Muscle of arm (tissue), 1 donor: ENCODE measurements at regions not wholly inside any gene's neighbourhood (a gene's known extent, or its start where the extent isn't known, plus 50 kb on each side); places are given as distances from the start of the nearest gene placed in this dataset.
"Not testable (repeated sequence)": the region's sequence is repeated elsewhere in the genome, so short reads cannot be mapped to it uniquely, and the experiment has no call there.

ENCODE experiments used
- DNase-seq: peaks from one replicate; pipeline ENCODE4 v3.0.0-alpha.2; 2013

DNA sequence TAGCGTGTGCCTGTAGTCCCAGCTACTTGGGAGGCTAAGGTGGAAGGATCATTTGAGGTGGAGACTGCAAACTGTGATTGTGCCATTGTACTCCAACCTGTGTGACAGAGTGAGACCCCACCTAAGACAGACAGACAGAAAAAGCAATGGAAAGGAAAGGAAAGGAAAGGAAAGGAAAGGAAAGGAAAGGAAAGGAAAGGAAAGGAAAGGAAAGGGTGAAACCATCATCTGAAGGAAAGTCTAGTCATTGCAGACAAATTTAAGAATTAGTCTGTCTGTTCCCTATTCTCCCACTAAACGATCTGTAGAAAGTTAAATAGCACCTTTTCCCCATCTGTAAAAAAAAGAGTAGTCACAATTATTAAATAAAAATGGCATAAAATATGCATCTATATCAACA is 91.1 kb upstream of the SKAP2 start:
- DNase-seq: no peak

DNA sequence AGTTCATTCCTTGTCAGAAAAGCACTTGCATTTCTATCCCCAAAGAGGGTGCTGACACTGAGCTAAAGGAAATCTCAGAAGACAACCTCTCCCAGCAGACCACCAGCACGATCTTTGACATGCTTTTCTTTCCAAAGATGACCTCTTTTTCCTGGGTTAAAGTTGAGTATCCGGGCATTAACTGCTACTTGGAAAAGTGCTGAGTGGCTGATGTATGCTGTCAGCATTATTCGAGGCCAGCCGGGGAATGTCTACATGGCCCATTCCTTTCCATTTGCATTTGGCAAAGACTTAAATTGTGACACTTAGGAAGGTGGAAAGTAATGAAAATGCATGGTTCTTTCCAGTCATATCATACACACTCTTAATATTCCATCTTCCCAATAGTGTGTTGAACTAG is 90.6 kb upstream of the SKAP2 start:
- DNase-seq: no peak

- DNase-seq: no peak
These were observed 87.1 kb upstream of the SKAP2 start for GRCh38 chr7:26951407-26951950.

- DNase-seq: no peak
These were observed 86.5 kb upstream of the SKAP2 start for GRCh38 chr7:26950889-26951288.

GRCh38 chr7:26949319-26949718 is 84.9 kb upstream of the SKAP2 start:
- DNase-seq: no peak

GRCh38 chr7:26948617-26949118 is 84.3 kb upstream of the SKAP2 start:
- DNase-seq: no peak

GRCh38 chr7:26944501-26945358 is 80.3 kb upstream of the SKAP2 start:
- DNase-seq: no peak

DNA sequence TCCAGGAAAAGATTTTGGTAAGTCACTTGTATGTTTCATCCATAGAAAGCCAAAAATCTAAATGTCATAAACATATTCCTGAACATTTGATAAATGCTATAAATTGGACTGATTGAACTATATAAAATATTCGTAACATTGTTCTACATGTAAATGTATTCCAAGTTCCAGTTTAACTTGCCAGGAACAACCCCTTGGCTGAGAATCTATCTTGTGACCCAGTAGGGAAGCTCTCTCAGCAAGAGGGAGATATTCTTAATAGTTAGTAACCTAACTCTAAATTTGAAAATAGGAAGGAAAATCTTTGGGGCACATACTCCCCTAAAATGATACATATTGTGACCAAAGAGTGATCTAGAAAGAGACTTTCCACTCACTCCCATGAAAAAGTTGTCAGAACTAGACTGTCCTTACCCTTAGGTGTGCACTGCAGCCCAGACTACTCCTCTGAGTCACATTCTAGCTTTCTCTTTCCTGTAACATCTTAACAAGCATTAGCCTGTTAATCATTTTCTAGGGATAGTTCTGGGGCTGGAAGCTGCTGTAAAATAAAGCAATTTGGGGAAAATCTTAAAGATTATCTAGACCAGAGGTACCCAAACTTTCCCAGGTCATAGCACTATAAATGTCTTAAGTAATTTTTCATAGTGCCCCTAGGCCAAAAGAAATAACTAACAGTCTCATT is 73.7 kb upstream of the SKAP2 start:
- peak; percentile 26 for DNase-seq

- no peak for DNase-seq
These were observed 72.9 kb upstream of the SKAP2 start for GRCh38 chr7:26937306-26937705.

GRCh38 chr7:26932616-26933015 is 68.2 kb upstream of the SKAP2 start:
- DNase-seq: not testable (repeated sequence)

GRCh38 chr7:26930845-26931244 is 66.5 kb upstream of the SKAP2 start:
- no peak for DNase-seq

DNA sequence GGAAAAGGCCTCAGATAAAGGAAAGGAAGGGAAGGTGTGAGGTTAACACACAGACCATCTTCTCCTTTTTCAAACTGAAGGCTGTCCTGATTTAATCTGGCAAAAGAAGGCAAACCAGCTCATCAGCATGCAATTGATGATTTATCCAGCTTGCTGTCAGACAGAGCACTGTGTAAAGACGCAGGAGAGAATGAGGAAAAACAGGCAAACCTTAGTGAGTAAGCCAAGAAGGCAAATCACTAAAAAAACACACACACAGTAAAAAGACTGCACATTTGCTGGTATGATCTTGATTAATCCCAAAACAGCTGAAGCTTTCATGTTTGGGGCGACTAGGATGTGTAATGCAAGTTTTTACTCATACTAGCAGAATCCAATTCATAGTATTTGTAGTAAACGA is 65.8 kb upstream of the SKAP2 start:
- DNase-seq: no peak

GRCh38 chr7:26928703-26929347 is 64.4 kb upstream of the SKAP2 start:
- DNase-seq: no peak

DNA sequence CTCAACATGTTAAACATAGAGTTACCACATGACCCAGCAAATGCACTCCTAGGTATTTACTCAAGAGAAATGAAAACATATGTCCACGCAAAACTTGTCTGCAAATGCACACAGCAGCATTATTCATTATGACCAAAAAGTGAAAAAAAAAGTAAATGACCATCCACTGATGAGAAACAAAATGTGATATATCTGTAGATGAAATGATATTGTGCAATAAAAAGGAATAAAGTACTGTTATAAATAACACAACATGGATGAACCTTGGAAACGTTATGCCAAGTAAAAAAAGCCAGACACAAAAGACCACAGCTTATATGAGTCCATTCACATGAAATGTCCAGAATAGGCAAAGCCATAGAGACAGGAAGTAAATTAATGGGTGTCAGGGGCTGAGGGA is 61.4 kb upstream of the SKAP2 start:
- no peak for DNase-seq

GRCh38 chr7:26924149-26924767 is 59.9 kb upstream of the SKAP2 start:
- no peak for DNase-seq

- no peak for DNase-seq
These were observed 55.6 kb upstream of the SKAP2 start for GRCh38 chr7:26919906-26920493.

- no peak for DNase-seq
These were observed 53.9 kb upstream of the SKAP2 start for GRCh38 chr7:26918241-26918640.

- DNase-seq: no peak
These were observed 52.5 kb upstream of the SKAP2 start for GRCh38 chr7:26916779-26917320.

DNA sequence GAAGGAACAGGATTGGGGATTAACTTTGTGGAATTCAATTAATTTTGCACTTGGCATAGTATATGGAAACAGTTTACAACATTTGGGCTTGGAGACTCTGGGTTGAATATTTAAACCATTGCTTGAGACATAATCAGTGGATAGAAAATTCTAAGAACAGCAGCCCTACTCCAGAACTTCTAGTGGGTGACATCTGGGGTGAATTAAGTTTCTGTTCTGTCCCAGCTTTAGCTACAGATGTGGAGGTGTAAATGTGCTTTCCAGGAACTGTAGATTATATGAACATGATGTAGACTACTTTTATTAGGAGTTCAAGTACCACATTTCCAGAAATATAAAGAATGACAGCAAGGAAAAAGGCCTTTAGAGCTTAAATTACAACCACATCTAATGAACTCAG is 51.9 kb upstream of the SKAP2 start:
- peak; percentile 37 for DNase-seq
